MCF 10A (cell line): ENCODE measurements at regions not wholly inside any gene's neighbourhood (a gene's known extent, or its start where the extent isn't known, plus 50 kb on each side); places are given as distances from the start of the nearest gene placed in this dataset.

ENCODE experiments used
- BruUV-seq: library from RNA; stranded (reverse); fragments of 400-500 nt; replicated peaks from 2 replicates; lab custom pipeline; 2021; lab: Mats Ljungman, UMichigan
- CTCF ChIA-PET: fragments of 300-600 bp; sonication (Branson Sonifier 250); formaldehyde crosslinking; extraction: SDS; loops from one replicate; lab custom pipeline; 2021; ENCODE audit warnings: antibody characterized with exemption, inconsistent platforms; lab: Yijun Ruan, JAX
- POLR2A ChIA-PET: fragments of 300-600, 350-650 bp; sonication (Branson Sonifier 250); formaldehyde crosslinking; extraction: SDS; loops from one replicate; lab custom pipeline; 2020; ENCODE audit warnings: antibody characterized with exemption, inconsistent platforms; lab: Yijun Ruan, JAX
- DNase-seq: peaks from one replicate; pipeline ENCODE4 v3.0.0-alpha.2; 2018; ENCODE audit not compliant: unreplicated experiment
- H3K27ac Mint-ChIP-seq: one replicate; pipeline ENCODE4 v1.8.0; 2022; ENCODE audit warnings: mild to moderate bottlenecking, low read depth, mixed read lengths; ENCODE audit not compliant: unreplicated experiment
- H3K27me3 Mint-ChIP-seq: one replicate; pipeline ENCODE4 v1.8.0; 2022; ENCODE audit warnings: mixed read lengths; ENCODE audit not compliant: insufficient read depth, unreplicated experiment
- H3K36me3 Mint-ChIP-seq: one replicate; pipeline ENCODE4 v1.8.0; 2022; ENCODE audit warnings: mild to moderate bottlenecking, moderate library complexity, mixed read lengths; ENCODE audit not compliant: insufficient read depth, unreplicated experiment
- H3K4me1 Mint-ChIP-seq: one replicate; pipeline ENCODE4 v1.8.0; 2022; ENCODE audit warnings: mixed read lengths; ENCODE audit not compliant: insufficient read depth, unreplicated experiment
- H3K4me3 Mint-ChIP-seq: one replicate; pipeline ENCODE4 v1.8.0; 2022; ENCODE audit warnings: mild to moderate bottlenecking, moderate library complexity, mixed read lengths; ENCODE audit not compliant: unreplicated experiment
- H3K9me3 Mint-ChIP-seq: one replicate; pipeline ENCODE4 v1.8.0; 2022; ENCODE audit warnings: mixed read lengths; ENCODE audit not compliant: unreplicated experiment
- CTCF ChIP-seq: fragments of 200-600 bp; IDR thresholded peaks from one replicate; pipeline ENCODE4 v1.8.0; 2022; ENCODE audit warnings: antibody characterized with exemption, mild to moderate bottlenecking; ENCODE audit not compliant: unreplicated experiment
- intact Hi-C: fragments of 100-400 bp; cut with micrococcal nuclease; formaldehyde crosslinking; loops from 2 replicates; pipeline ENCODE4 v1.14.1; 2022

- H3K9me3 Mint-ChIP-seq: peaks cover 8% of the 10 kb centered on the region
- intact Hi-C loops: no loop called here
- no peak overlapping the region for H3K27ac Mint-ChIP-seq
- CTCF ChIA-PET: no interaction called here
- POLR2A ChIA-PET: no interaction called here
- peaks cover 11% of the 10 kb centered on the region for H3K27me3 Mint-ChIP-seq
- BruUV-seq: no TSS peak
- H3K36me3 Mint-ChIP-seq: peaks cover 5% of the 10 kb centered on the region
- H3K4me3 Mint-ChIP-seq: no peak overlapping the region
- peaks cover 11% of the 10 kb centered on the region for H3K4me1 Mint-ChIP-seq
- TF ChIP-seq CTCF: no peak
- DNase-seq: no peak
These were observed 186.1 kb downstream of the ZNF365 start for GRCh38 chr10:62560201-62560819.

GRCh38 chr10:62561151-62561550 lies 187.0 kb downstream of the ZNF365 start:
- ChIA-PET CTCF (no interaction called here), POLR2A (no interaction called here)
- Mint-ChIP-seq H3K27ac (no peak overlapping the region), H3K4me1 (peaks cover 11% of the 10 kb centered on the region), H3K4me3 (no peak overlapping the region), H3K9me3 (peaks cover 8% of the 10 kb centered on the region), H3K36me3 (peaks cover 5% of the 10 kb centered on the region), H3K27me3 (peaks cover 11% of the 10 kb centered on the region)
- intact Hi-C loops: no loop called here
- DNase-seq: no peak
- no peak for TF ChIP-seq CTCF
- no TSS peak for BruUV-seq

- ChIA-PET POLR2A (no interaction called here), CTCF (no interaction called here)
- no peak for TF ChIP-seq CTCF
- H3K4me1 Mint-ChIP-seq: peaks cover 11% of the 10 kb centered on the region
- no peak for DNase-seq
- H3K4me3 Mint-ChIP-seq: no peak overlapping the region
- intact Hi-C loops: no loop called here
- peaks cover 11% of the 10 kb centered on the region for H3K27me3 Mint-ChIP-seq
- H3K9me3 Mint-ChIP-seq: peaks cover 8% of the 10 kb centered on the region
- H3K36me3 Mint-ChIP-seq: peaks cover 2% of the 10 kb centered on the region
- no TSS peak for BruUV-seq
- H3K27ac Mint-ChIP-seq: no peak overlapping the region
These were observed 187.9 kb downstream of the ZNF365 start for GRCh38 chr10:62562101-62562500.

- ChIA-PET CTCF (no interaction called here), POLR2A (no interaction called here)
- TF ChIP-seq CTCF: no peak
- peaks cover 11% of the 10 kb centered on the region for H3K27me3 Mint-ChIP-seq
- H3K27ac Mint-ChIP-seq: no peak overlapping the region
- no peaks in the 10 kb centered on the region for H3K36me3 Mint-ChIP-seq
- intact Hi-C loops: no loop called here
- peaks cover 8% of the 10 kb centered on the region for H3K9me3 Mint-ChIP-seq
- no TSS peak for BruUV-seq
- peaks cover 11% of the 10 kb centered on the region for H3K4me1 Mint-ChIP-seq
- DNase-seq: no peak
- H3K4me3 Mint-ChIP-seq: no peak overlapping the region
These were observed 188.6 kb downstream of the ZNF365 start for GRCh38 chr10:62562795-62563194.
